ENCODE measurements at regions not wholly inside any gene's neighbourhood (a gene's known extent, or its start where the extent isn't known, plus 50 kb on each side); places are given as distances from the start of the nearest gene placed in this dataset.
"Not testable (repeated sequence)": the region's sequence is repeated elsewhere in the genome, so short reads cannot be mapped to it uniquely, and the experiment has no call there.

DNA sequence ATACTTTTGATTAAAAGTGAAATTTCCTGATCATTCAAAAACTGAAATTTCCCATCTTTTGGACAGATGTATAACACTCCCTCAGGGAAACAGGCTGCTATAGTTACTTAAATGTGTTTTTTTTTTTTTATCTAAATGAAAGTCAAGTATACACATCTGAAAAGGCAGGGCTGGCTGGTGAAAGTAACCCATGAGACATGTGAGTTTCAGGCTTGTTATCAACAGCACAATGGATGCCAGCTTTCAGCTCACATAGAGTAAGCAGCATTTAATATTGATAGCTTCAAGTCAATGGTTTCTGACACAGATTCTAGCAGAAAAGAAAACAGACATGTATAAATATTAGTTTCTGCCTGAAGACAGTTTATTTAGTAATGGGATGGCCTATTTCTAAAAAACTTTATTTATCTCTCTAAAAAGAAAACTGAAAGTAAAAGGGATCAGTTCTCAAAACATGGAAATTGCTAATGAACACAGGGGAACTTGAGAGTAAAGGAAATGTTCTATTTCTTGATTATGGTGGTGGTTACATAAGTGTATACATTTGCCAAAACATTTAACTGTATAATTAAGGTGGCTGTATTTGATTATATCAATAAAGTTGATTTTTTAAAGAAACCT is 89.7 kb upstream of the CMC1 start:
- Histone ChIP-seq H4K20me1 (ENCODE audit: control insufficient read depth, insufficient read depth, low read depth, low read length) (no peaks in the 10 kb centered on the region), H3K9me3 (ENCODE audit: control insufficient read depth, insufficient read depth, low read length) (no peaks in the 10 kb centered on the region), H3K4me1 (ENCODE audit: control insufficient read depth, low read length) (no peaks in the 10 kb centered on the region), H3K36me3 (ENCODE audit: control insufficient read depth, low read length) (no peaks in the 10 kb centered on the region), H3K4me2 (ENCODE audit: low read length) (no peak overlapping the region), H3K27ac (ENCODE audit: low read depth, low read length) (no peak overlapping the region), H3K79me2 (ENCODE audit: control insufficient read depth, low read length) (no peaks in the 10 kb centered on the region), H3K4me3 (ENCODE audit: low read length) (no peak overlapping the region), H3K9me2 (replicated peaks; ENCODE audit: control insufficient read depth, low read length) (no peaks in the 10 kb centered on the region), H3F3A (ENCODE audit: control insufficient read depth, insufficient read depth) (no peaks in the 10 kb centered on the region), H3K27me3 (ENCODE audit: control insufficient read depth, low read length) (no peaks in the 10 kb centered on the region)
- TF ChIP-seq EZH2phosphoT487 (IDR thresholded peaks at IDR 0.05; ENCODE audit: borderline replicate concordance, low read length), result no peak
- TF ChIP-seq, protein P1, sequence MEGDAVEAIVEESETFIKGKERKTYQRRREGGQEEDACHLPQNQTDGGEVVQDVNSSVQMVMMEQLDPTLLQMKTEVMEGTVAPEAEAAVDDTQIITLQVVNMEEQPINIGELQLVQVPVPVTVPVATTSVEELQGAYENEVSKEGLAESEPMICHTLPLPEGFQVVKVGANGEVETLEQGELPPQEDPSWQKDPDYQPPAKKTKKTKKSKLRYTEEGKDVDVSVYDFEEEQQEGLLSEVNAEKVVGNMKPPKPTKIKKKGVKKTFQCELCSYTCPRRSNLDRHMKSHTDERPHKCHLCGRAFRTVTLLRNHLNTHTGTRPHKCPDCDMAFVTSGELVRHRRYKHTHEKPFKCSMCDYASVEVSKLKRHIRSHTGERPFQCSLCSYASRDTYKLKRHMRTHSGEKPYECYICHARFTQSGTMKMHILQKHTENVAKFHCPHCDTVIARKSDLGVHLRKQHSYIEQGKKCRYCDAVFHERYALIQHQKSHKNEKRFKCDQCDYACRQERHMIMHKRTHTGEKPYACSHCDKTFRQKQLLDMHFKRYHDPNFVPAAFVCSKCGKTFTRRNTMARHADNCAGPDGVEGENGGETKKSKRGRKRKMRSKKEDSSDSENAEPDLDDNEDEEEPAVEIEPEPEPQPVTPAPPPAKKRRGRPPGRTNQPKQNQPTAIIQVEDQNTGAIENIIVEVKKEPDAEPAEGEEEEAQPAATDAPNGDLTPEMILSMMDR (IDR thresholded peaks at IDR 0.05; ENCODE audit: low read depth, low read length, poor library complexity, severe bottlenecking), result no peak

- Histone ChIP-seq H3K36me3 (ENCODE audit: control insufficient read depth, low read length) (no peaks in the 10 kb centered on the region), H3K79me2 (ENCODE audit: control insufficient read depth, low read length) (no peaks in the 10 kb centered on the region), H3F3A (ENCODE audit: control insufficient read depth, insufficient read depth) (no peaks in the 10 kb centered on the region), H4K20me1 (ENCODE audit: control insufficient read depth, insufficient read depth, low read depth, low read length) (no peaks in the 10 kb centered on the region), H3K27ac (ENCODE audit: low read depth, low read length) (no peak overlapping the region), H3K9me2 (replicated peaks; ENCODE audit: control insufficient read depth, low read length) (no peaks in the 10 kb centered on the region), H3K4me1 (ENCODE audit: control insufficient read depth, low read length) (no peaks in the 10 kb centered on the region), H3K4me2 (ENCODE audit: low read length) (no peak overlapping the region), H3K27me3 (ENCODE audit: control insufficient read depth, low read length) (no peaks in the 10 kb centered on the region), H3K4me3 (ENCODE audit: low read length) (no peak overlapping the region), H3K9me3 (ENCODE audit: control insufficient read depth, insufficient read depth, low read length) (no peaks in the 10 kb centered on the region)
- TF ChIP-seq, protein P1 (IDR thresholded peaks at IDR 0.05; ENCODE audit: low read depth, low read length, poor library complexity, severe bottlenecking), result no peak
- TF ChIP-seq EZH2phosphoT487 (IDR thresholded peaks at IDR 0.05; ENCODE audit: borderline replicate concordance, low read length), result no peak
These were observed 85.8 kb upstream of the CMC1 start for GRCh38 chr3:28155631-28156030.

DNA sequence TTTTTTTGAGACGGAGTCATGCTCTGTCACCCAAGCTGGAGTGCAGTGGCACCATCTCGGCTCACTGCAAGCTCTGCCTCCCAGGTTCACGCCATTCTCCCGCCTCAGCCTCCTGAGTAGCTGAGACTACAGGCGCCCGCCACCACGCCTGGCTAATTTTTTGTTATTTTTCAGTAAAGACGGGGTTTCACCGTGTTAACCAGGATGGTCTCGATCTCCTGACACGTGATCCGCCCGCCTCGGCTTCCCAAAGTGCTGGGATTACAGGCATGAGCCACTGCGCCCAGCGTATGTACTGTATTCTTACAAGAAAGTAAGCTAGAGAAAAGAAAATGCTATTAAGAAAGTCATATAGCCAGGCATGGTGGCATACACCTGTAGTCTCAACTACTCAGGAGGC is 84.8 kb upstream of the CMC1 start:
- H3K9me2 ChIP-seq (replicated peaks; ENCODE audit: control insufficient read depth, low read length); H4K20me1 ChIP-seq (ENCODE audit: control insufficient read depth, insufficient read depth, low read depth, low read length); H3K4me1 ChIP-seq (ENCODE audit: control insufficient read depth, low read length); H3K9me3 ChIP-seq (ENCODE audit: control insufficient read depth, insufficient read depth, low read length); H3K27me3 ChIP-seq (ENCODE audit: control insufficient read depth, low read length); H3K4me3 ChIP-seq (ENCODE audit: low read length); H3K4me2 ChIP-seq (ENCODE audit: low read length); H3F3A ChIP-seq (ENCODE audit: control insufficient read depth, insufficient read depth); H3K27ac ChIP-seq (ENCODE audit: low read depth, low read length); H3K79me2 ChIP-seq (ENCODE audit: control insufficient read depth, low read length); H3K36me3 ChIP-seq (ENCODE audit: control insufficient read depth, low read length): not testable (repeated sequence)

GRCh38 chr3:28171962-28172361 is 69.5 kb upstream of the CMC1 start:
- Histone ChIP-seq H3F3A (ENCODE audit: control insufficient read depth, insufficient read depth) (no peaks in the 10 kb centered on the region), H3K27ac (ENCODE audit: low read depth, low read length) (no peak overlapping the region), H3K79me2 (ENCODE audit: control insufficient read depth, low read length) (no peaks in the 10 kb centered on the region), H3K4me3 (ENCODE audit: low read length) (no peak overlapping the region), H3K4me1 (ENCODE audit: control insufficient read depth, low read length) (no peaks in the 10 kb centered on the region), H3K36me3 (ENCODE audit: control insufficient read depth, low read length) (no peaks in the 10 kb centered on the region), H3K4me2 (ENCODE audit: low read length) (no peak overlapping the region), H4K20me1 (ENCODE audit: control insufficient read depth, insufficient read depth, low read depth, low read length) (no peaks in the 10 kb centered on the region), H3K27me3 (ENCODE audit: control insufficient read depth, low read length) (no peaks in the 10 kb centered on the region), H3K9me2 (replicated peaks; ENCODE audit: control insufficient read depth, low read length) (no peaks in the 10 kb centered on the region), H3K9me3 (ENCODE audit: control insufficient read depth, insufficient read depth, low read length) (no peaks in the 10 kb centered on the region)
- TF ChIP-seq, protein P1 (IDR thresholded peaks at IDR 0.05; ENCODE audit: low read depth, low read length, poor library complexity, severe bottlenecking), result no peak
- TF ChIP-seq EZH2phosphoT487 (IDR thresholded peaks at IDR 0.05; ENCODE audit: borderline replicate concordance, low read length), result no peak

Measured in DOHH2 (cell line).